ENCODE measurements at regions not wholly inside any gene's neighbourhood (a gene's known extent, or its start where the extent isn't known, plus 50 kb on each side); places are given as distances from the start of the nearest gene placed in this dataset.
"Not testable (repeated sequence)": the region's sequence is repeated elsewhere in the genome, so short reads cannot be mapped to it uniquely, and the experiment has no call there.

- no peak for DNase-seq
These were observed 92.1 kb upstream of the ADAMTS5 start for GRCh38 chr21:27058673-27059605.

DNA sequence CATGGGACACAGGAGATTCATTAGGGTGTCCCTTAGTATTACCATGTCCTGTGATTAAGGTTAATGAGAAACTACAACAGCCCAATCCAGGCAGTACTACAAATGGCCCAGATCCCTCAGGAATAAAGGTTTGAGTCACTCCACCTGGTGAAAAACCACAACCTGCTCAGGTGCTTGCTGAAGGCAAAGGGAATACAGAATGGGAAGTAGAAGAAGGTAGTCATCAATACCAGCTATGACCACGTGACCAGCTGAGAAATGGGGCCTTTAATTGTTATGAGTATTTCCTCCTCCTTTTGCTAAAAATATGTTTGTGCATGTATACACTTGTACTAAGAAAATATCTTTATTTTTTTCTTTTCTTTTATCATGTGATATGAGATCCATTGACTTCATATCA, 91.1 kb upstream of the ADAMTS5 start:
- DNase-seq: no peak

- DNase-seq: no peak
These were observed 80.9 kb upstream of the ADAMTS5 start for GRCh38 chr21:27047658-27048314.

DNA sequence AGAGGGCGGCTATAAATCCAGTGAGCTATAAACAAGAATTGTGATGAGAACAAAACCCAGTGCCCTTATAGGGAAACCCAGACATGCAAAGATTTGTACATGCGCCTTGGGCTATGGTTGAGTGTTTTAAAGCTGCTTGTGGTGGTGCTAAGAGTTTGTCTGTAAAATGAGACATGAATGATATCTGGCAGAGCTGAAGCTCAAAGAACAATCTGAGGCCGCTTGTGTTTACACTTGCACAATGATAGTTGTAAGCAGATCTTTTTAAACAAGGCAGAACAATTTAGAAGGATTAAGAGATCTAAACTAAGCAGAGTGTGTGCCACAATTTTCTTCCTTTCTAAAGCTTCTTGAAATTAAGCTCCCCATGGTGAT, 80.4 kb upstream of the ADAMTS5 start:
- DNase-seq: no peak

DNA sequence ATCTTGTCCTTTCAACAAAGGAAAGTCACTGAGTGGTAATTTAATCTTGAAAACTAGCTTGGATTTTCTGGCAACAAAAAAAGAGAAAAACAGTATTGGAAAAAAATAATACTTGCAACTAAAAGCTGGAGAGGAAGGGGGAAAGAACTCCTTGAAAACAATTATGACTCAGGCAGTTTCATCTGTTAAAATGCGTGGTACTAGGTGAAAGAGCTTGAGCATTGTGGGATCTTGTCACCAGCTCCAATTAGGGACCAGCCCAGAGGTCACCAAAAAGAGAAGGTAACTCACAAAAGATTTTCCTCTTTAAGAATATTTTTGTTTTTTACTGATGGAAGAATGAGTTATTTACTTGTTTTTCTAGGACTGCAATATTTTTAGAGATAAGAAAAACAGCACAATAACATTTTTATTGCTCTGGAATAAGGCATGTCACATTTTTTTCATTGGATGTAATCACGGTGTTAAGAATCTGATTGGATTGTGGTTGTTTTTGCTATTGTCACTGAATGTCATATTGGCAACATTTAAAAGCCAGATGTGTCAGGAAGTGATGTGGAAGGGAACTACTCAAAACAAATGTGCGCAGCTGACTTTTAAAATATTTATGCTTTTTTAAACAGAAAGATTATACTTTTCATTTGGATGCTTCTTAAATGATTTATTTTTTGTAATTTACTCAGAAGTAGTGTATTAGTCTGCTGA, 78.5 kb upstream of the ADAMTS5 start:
- DNase-seq: no peak

DNA sequence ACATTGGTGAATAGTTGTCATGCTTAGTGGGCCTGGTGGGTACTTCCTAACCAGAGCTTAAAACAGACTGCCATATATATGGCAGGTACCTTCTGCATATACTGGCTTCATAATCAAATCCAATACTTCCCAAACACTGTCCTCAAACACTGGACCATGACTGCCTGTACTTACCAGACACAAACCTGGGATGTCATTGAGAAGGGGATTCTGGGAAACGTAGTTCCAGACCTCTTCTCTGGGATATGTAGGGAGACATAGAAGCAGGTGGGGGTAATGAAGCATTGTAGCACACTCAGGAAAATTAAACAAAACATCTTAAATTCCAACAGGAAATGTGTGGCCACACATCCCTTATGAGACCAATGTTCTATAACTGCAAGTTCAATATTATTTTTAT, 76.5 kb upstream of the ADAMTS5 start:
- no peak for DNase-seq

DNA sequence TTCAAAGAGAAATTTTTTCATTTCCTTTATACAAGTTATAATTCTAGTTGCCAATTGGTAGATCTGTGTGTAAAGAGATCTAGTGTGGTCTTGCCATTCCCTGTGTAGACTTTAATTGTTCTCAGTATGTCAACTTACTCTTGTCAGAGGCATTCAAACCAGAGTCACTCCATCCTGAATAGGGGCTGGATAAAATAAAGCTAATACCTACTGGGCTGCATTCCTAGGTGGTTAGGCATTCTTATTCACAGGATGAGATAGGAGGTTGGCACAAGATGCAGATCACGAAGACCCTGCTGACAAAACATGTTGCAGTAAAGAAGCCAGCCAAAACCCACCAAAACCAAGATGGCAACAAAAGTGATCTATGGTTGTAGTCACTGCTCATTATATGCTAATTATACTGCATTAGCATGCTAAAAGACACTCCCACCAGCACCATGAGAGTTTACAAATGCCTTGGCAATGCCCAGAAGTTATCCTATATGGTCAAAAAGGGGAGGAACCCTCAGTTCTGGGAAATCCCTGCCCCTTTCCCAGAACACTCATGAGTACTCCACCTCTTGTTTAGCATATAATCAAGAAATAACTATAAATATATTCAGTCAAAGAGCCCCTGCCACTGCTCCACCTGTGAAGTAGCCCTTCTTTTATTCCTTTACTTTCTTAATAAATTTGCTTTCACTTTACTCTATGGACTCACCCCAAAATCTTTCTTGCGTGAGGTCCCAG, 74.0 kb upstream of the ADAMTS5 start:
- no peak for DNase-seq

GRCh38 chr21:27036736-27037301, 69.9 kb upstream of the ADAMTS5 start:
- DNase-seq: no peak

DNA sequence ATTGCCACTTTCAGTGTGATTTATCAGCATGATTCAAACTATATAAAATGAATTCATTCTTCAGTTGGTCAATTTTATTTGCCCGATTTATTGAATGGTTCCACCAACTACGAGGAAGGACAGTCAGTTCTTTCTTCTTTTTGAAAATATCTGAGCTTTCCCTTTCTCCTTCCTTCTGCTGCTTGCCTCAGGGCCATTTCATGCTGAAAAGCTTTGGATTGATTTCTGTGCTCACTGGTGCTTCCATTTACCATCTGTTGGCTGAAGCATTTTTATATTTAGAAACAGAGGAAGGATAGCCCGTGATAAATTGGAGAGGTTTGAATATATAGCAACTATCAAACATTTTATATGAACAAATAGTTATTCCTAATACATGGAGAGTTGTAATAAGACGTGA, 68.9 kb upstream of the ADAMTS5 start:
- DNase-seq: no peak

- no peak for DNase-seq
These were observed 67.9 kb upstream of the ADAMTS5 start for GRCh38 chr21:27034796-27035195.

- no peak for DNase-seq
These were observed 66.6 kb upstream of the ADAMTS5 start for GRCh38 chr21:27033471-27033870.

- DNase-seq: no peak
These were observed 59.6 kb upstream of the ADAMTS5 start for GRCh38 chr21:27026501-27026900.

DNA sequence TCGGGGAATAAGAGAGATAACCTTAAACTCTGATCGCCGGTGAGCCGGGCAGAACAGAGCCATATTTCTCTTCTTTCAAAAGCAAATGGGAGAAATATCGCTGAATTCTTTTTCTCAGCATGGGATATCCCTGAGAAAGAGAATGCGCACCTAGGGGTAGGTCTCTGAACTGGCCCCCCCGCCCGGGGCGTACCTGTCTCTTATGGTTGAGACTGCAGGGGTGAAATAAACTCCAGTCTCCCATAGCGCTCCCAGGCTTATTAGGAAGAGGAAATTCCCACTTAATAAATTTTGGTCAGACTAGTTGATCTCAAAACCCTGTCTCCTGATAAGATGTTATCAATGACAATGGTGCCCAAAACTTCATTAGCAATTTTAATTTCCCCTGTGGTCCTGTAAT, 58.8 kb upstream of the ADAMTS5 start:
- DNase-seq: not testable (repeated sequence)

GRCh38 chr21:27024971-27025370, 58.1 kb upstream of the ADAMTS5 start:
- no peak for DNase-seq

DNA sequence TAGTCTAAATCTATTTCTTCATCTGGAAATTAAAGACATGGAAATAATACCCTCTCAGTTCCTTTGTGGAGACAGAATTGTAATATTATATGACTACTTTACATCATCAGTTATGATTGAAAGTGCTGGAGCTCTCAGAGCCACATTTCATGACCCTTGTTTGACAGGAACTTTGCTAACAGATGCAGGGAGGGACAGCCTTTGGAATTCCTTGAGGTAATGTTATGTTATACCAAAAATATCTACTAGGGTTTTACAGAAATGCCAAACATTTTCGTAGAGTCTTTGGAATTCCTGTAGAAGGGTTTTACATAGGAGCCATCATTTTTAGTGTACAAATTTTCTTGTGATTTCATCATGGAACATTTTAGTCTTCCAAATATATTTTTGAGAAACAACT, 57.4 kb upstream of the ADAMTS5 start:
- DNase-seq: no peak

DNA sequence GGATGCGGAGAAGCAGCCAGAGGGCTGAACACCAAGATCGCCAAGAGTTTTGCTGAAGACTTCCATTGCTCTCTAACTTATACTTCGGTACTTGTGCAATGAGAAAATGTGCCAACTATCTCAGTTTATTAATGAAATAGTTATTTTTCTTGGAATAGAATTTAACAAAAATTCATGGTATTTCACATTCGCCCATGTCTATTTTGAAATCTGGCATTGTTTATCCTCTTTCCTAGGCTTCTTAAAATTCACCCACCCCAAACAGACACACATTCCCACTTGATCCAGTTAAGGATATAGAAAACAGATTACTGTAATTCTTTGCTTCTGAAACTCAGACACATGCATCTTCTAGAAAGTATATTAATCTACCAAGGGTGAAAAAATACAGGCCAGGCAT, 56.3 kb upstream of the ADAMTS5 start:
- no peak for DNase-seq

DNA sequence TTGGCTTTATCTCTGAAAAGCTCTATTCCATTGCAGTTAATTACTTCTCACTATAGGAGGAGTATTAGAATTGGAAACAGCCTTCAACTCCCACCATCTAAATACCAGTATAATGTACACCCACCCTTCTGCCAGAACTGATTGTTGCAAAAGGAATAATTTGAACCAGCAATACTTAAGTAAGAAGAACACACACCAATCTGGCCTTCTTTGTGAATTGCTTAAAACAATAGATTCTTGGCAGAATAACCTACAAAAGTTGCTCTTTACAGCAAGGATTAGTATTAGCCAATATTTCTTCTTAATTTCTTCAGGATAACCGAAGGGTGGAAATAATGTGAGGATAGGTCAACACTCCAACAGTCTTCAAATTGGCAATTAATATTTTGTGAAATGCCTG, 54.9 kb upstream of the ADAMTS5 start:
- DNase-seq: no peak

DNA sequence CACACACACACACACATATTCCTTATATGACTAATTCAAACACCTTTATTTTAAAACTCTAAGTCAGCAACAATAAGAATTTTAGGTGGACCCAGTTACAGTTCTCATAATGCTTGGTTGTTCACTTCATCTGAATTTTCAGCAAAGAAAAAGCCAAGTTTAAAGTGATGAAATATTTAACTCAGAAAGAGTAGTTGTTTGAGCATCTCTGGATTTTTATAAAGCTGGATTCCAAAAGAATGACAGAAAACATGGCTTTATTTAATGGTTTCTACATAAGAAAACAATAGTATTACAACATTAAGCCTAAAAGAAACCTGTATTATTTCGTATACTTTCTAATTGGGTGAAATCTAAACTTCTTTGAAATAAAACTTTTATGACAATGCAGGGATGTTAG, 54.2 kb upstream of the ADAMTS5 start:
- no peak for DNase-seq

GRCh38 chr21:27017246-27017645, 50.4 kb upstream of the ADAMTS5 start:
- no peak for DNase-seq
